ENCODE measurements at regions not wholly inside any gene's neighbourhood (a gene's known extent, or its start where the extent isn't known, plus 50 kb on each side); places are given as distances from the start of the nearest gene placed in this dataset.
A peak's percentile ranks its signal among the peaks of the same experiment; 100 is the strongest.

- peak; percentile 13 for DNase-seq (ENCODE audit: low spot score)
Measured at GRCh38 chr6:37556881-37557644, 57.4 kb upstream of the CCDC167 start.

- DNase-seq (ENCODE audit: low spot score) = no peak
Measured at GRCh38 chr6:37555040-37555781, 55.5 kb upstream of the CCDC167 start.

GRCh38 chr6:37554480-37554819, 54.8 kb upstream of the CCDC167 start:
- peak; percentile 64 for DNase-seq (ENCODE audit: low spot score)

- no peak for DNase-seq (ENCODE audit: low spot score)
Measured at GRCh38 chr6:37552267-37552666, 52.6 kb upstream of the CCDC167 start.

GRCh38 chr6:37551867-37552266, 52.2 kb upstream of the CCDC167 start:
- no peak for DNase-seq (ENCODE audit: low spot score)

GRCh38 chr6:37551446-37551845, 51.8 kb upstream of the CCDC167 start:
- no peak for DNase-seq (ENCODE audit: low spot score)

- no peak for DNase-seq (ENCODE audit: low spot score)
Measured at GRCh38 chr6:37551002-37551401, 51.3 kb upstream of the CCDC167 start.

- no peak for DNase-seq (ENCODE audit: low spot score)
Measured at GRCh38 chr6:37550191-37550831, 50.6 kb upstream of the CCDC167 start.

- DNase-seq (ENCODE audit: low spot score) = no peak
Measured at GRCh38 chr6:37549558-37549957, 49.9 kb upstream of the CCDC167 start.
